ENCODE measurements at regions not wholly inside any gene's neighbourhood (a gene's known extent, or its start where the extent isn't known, plus 50 kb on each side); places are given as distances from the start of the nearest gene placed in this dataset.

- TF ChIP-seq CTCF (IDR thresholded peaks at IDR 0.05) (no peak), POLR2A (IDR thresholded peaks at IDR 0.05) (no peak), EP300 (IDR thresholded peaks at IDR 0.05) (no peak)
Measured at GRCh38 chr1:228842094-228842775, 107.0 kb downstream of the RHOU start.
